ENCODE measurements at regions not wholly inside any gene's neighbourhood (a gene's known extent, or its start where the extent isn't known, plus 50 kb on each side); places are given as distances from the start of the nearest gene placed in this dataset.

DNA sequence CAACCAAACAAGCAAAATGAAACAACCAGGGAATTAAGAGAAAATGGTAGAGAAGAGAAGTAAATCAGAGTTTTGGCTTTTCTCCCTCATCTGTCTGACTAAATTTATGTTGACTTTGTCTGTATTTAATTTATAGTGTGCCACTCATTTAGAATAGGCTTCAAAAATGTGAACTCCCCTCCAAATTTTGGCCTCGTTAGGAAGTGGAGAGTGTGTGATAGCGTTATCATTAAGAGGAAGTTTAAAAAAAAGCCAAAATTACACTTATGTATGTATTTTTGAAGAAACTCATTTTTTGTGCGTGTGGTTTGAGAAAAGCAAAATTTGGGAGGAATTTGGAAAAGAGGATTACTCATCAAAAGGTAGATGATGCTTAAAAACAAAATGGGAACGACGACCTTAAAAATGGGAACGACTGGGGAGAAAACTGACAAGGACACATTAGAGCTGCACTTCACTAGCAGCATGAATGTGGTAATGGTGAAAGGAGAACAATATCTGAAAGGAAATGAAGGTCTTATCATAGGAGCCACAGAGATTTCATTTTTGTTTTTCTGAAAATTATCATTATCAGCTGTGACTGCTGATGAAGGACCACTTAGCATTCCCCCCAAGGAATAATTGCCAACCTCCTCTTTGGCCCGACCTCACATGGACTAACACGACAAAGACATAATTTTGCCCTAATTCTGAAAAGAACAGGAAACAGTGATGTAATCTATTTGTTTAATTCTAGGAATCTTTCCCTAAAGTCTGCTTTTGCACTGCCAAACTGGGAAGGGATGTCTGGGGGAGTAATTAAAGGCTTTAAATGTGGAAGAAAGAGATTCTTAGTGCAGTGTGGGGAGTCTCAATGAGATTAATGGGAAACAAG lies 163.2 kb upstream of the P2RY1 start:
- TF ChIP-seq POLR2A (IDR thresholded peaks at IDR 0.05): no peak
- TF ChIP-seq, protein P1, sequence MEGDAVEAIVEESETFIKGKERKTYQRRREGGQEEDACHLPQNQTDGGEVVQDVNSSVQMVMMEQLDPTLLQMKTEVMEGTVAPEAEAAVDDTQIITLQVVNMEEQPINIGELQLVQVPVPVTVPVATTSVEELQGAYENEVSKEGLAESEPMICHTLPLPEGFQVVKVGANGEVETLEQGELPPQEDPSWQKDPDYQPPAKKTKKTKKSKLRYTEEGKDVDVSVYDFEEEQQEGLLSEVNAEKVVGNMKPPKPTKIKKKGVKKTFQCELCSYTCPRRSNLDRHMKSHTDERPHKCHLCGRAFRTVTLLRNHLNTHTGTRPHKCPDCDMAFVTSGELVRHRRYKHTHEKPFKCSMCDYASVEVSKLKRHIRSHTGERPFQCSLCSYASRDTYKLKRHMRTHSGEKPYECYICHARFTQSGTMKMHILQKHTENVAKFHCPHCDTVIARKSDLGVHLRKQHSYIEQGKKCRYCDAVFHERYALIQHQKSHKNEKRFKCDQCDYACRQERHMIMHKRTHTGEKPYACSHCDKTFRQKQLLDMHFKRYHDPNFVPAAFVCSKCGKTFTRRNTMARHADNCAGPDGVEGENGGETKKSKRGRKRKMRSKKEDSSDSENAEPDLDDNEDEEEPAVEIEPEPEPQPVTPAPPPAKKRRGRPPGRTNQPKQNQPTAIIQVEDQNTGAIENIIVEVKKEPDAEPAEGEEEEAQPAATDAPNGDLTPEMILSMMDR (IDR thresholded peaks at IDR 0.05): no peak

Data from esophagus squamous epithelium (tissue), 4 donors.